RWPE1 (cell line): ENCODE measurements at regions not wholly inside any gene's neighbourhood (a gene's known extent, or its start where the extent isn't known, plus 50 kb on each side); places are given as distances from the start of the nearest gene placed in this dataset.

ENCODE experiments used
- CTCF ChIA-PET: fragments of 350-600 bp; sonication (Branson Sonifier 250); formaldehyde crosslinking; extraction: SDS; loops from one replicate; lab custom pipeline; 2021; lab: Yijun Ruan, JAX
- POLR2A ChIA-PET: fragments of 400-600 bp; formaldehyde crosslinking; extraction: SDS; loops from one replicate; lab custom pipeline; 2020; ENCODE audit warnings: antibody characterized with exemption; ENCODE audit not compliant: low non-redundant PET; lab: Yijun Ruan, JAX
- DNase-seq: peaks from one replicate; pipeline ENCODE4 v3.0.0; 2012; ENCODE audit warnings: low spot score
- H3K27ac ChIP-seq: fragments of 450-650 bp; 2 replicates; pipeline ENCODE4 v1.5.1; 2017
- CTCF ChIP-seq: fragments of 450-650 bp; conservative IDR thresholded peaks from 2 replicates; pipeline ENCODE4 v1.5.1; 2017; ENCODE audit warnings: low read depth, mild to moderate bottlenecking

- POLR2A ChIA-PET = no interaction called here
- no peak for DNase-seq
- CTCF ChIA-PET = interaction anchor here (0.6 kb wide), 2 partner anchors 310 to 1303 kb away, joined by 3 read pairs; no protein-coding TSS in a partner anchor
- no peak for TF ChIP-seq CTCF
- peak overlapping the region; percentile 21; the same call in 1 of the 2 replicates for H3K27ac ChIP-seq
Measured at GRCh38 chr2:240277073-240277806, 136.8 kb upstream of the OTOS start.

DNA sequence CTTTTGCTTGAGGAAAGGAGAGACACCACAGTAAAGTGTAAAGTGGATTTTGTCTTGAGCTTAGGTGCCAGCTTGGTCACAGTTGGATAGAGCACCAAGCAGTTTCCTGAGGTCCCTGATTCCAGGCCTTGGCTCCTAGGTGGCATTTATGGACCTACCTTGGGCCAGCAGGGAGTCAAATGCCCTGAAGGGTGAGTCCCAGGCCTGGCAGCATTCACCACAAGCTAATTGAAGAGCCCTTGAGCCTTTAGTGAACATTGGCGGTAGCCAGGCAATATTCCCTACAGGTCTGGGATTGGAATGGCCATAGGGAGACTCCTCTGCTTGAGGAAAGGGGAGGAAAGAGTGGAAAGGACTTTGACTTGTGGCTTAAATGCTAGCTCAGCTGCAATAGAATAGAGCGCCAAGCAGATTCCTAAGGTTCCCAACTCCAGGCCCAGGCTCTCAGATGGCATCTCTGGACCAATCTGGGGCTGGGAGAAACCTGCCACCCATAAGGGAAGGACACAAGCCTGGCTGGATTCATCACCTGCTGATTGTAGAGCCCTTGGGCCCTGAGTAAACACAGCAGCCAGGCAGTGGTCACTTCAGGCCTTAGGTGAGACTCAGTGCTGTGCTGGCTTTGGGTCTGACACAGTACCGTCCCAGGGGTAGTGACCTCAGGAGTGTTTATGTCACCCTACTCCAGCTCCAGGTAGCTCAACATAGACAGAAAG, 137.5 kb upstream of the OTOS start:
- no peak for TF ChIP-seq CTCF
- H3K27ac ChIP-seq = no peak overlapping the region
- ChIA-PET POLR2A (no interaction called here), CTCF (interaction anchor here (0.5 kb wide), 1 partner anchor 693 kb away, joined by 3 read pairs; no protein-coding TSS in a partner anchor)
- no peak for DNase-seq

- POLR2A ChIA-PET = no interaction called here
- no peak for TF ChIP-seq CTCF
- CTCF ChIA-PET = interaction anchor here (0.7 kb wide), 1 partner anchor 9 kb away, joined by 3 read pairs; no protein-coding TSS in a partner anchor
- H3K27ac ChIP-seq = no peak overlapping the region
- DNase-seq = no peak
Measured at GRCh38 chr2:240278661-240279060, 138.2 kb upstream of the OTOS start.

DNA sequence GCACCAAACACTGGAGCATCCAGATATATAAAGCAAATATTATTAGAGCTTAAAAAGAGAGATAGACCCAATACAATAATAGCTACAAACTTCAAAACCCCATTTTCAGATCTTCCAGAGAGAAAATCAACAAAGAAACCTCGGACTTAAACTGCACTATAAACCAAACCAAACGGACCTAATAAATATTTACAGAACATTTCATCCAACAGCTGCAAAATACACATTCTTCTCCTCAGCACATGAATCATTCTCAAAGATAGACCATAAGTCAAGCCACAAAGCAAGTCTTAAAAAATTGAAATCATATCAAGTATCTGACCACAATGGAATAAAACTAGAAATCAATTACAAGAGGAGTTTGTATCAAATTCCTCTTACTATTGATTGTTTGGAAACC, 140.2 kb upstream of the OTOS start:
- H3K27ac ChIP-seq = no peak overlapping the region
- ChIA-PET CTCF (interaction anchor here (0.6 kb wide), 1 partner anchor 10 kb away, joined by 4 read pairs; no protein-coding TSS in a partner anchor), POLR2A (no interaction called here)
- no peak for TF ChIP-seq CTCF
- DNase-seq = no peak

DNA sequence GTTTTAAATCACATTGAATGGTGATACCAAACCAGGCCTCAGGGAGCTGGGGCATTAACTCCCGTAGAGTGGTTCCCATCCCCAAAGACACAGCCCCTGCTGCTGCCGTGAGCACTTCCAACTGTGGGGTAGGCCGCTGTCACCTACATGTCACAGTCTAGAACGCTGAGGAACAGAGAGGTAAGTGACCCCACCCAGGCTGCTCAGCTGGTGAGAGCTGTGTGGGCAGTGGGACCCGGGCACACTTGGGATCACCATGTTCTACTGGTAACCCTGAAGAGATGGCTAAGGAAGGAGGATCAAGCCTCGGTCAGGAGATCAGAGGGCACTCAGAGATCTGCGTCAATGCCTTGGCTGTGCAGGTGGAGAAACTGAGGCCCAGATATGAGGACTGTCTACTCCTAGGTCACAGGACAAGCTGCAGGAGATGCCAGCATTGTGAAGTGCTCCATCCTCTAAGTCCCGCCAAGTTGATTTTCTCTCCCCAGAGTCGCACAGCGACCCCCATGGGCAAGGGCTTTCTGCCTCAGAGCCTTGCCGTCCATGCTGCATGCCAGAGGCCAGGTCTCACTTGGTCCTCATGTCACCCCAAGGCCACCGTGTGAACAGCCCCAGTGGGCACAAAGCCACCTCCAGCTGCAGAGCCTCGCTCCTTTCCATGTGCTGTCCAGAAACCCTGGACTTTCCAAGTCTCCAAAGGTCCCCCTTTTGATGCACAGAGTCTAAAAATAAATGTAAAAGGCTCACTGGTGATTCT, 144.2 kb upstream of the OTOS start:
- ChIA-PET POLR2A (no interaction called here), CTCF (interaction anchor here (0.8 kb wide), 1 partner anchor 23 kb away, joined by 6 read pairs; no protein-coding TSS in a partner anchor)
- no peak for DNase-seq
- no peak overlapping the region for H3K27ac ChIP-seq
- no peak for TF ChIP-seq CTCF

DNA sequence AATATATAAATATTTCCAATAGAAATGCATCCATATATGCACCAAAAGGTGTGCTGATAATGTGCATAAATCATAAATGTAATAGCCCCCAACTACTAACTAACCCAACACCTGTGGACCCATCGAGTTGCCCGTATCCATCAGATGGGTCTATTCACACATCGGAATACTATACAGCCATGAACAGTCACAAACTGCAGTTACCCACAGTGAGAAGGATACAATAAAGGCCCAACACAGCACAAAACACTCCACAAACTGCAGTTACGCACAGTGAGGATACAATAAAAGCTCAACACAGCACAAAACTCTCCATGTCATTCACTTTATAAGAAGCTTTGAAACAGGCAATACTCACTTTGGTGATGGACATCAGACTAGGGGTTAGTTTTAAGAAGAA, 145.3 kb upstream of the OTOS start:
- TF ChIP-seq CTCF = no peak
- ChIA-PET CTCF (interaction anchor here (0.8 kb wide), 1 partner anchor 22 kb away, joined by 6 read pairs; no protein-coding TSS in a partner anchor), POLR2A (no interaction called here)
- DNase-seq = no peak
- H3K27ac ChIP-seq = no peak overlapping the region
